ENCODE measurements at regions not wholly inside any gene's neighbourhood (a gene's known extent, or its start where the extent isn't known, plus 50 kb on each side); places are given as distances from the start of the nearest gene placed in this dataset.

- no peak overlapping the region for H3K4me3 ChIP-seq (ENCODE audit: low read length)
- H3K27me3 ChIP-seq (replicated peaks; ENCODE audit: insufficient read depth, low read length), result no peaks in the 10 kb centered on the region
- no peak for TF ChIP-seq EZH2 (optimal IDR thresholded peaks at IDR 0.05; ENCODE audit: low read depth, low read length)
- no peak for TF ChIP-seq CTCF (IDR thresholded peaks at IDR 0.05; ENCODE audit: low read length)
- no peak for TF ChIP-seq EZH2phosphoT487 (IDR thresholded peaks at IDR 0.05; ENCODE audit: low read length)
- H3K9me2 ChIP-seq (replicated peaks; ENCODE audit: insufficient read depth, low read length), result no peaks in the 10 kb centered on the region
- no peak overlapping the region for H2AFZ ChIP-seq (ENCODE audit: low read length)
- peaks cover 6% of the 10 kb centered on the region for H3K4me1 ChIP-seq (ENCODE audit: low read length)
- no peaks in the 10 kb centered on the region for H3K9me3 ChIP-seq (replicated peaks; ENCODE audit: insufficient read depth, low read length)
- H3K4me2 ChIP-seq (ENCODE audit: low read depth, low read length), result no peak overlapping the region
- H3K79me2 ChIP-seq (ENCODE audit: low read length), result no peaks in the 10 kb centered on the region
- no peaks in the 10 kb centered on the region for H4K20me1 ChIP-seq (ENCODE audit: insufficient read depth, low read length)
- H3K27ac ChIP-seq (ENCODE audit: low read length), result no peak overlapping the region
- H3K9ac ChIP-seq (ENCODE audit: low read length), result no peak overlapping the region
- DNase-seq, result no peak
- H3K36me3 ChIP-seq (replicated peaks; ENCODE audit: insufficient read depth, low read length), result no peaks in the 10 kb centered on the region
- no peaks in the 10 kb centered on the region for H3F3A ChIP-seq (ENCODE audit: insufficient read depth, low read length)
These were observed 131.3 kb downstream of the SUCLG1 start for GRCh38 chr2:84327645-84328249.

- Histone ChIP-seq H3K9me2 (replicated peaks; ENCODE audit: insufficient read depth, low read length) (no peaks in the 10 kb centered on the region), H3F3A (ENCODE audit: insufficient read depth, low read length) (no peaks in the 10 kb centered on the region), H3K9me3 (replicated peaks; ENCODE audit: insufficient read depth, low read length) (no peaks in the 10 kb centered on the region), H3K4me2 (ENCODE audit: low read depth, low read length) (no peak overlapping the region), H3K79me2 (ENCODE audit: low read length) (no peaks in the 10 kb centered on the region), H3K27me3 (replicated peaks; ENCODE audit: insufficient read depth, low read length) (no peaks in the 10 kb centered on the region), H4K20me1 (ENCODE audit: insufficient read depth, low read length) (no peaks in the 10 kb centered on the region), H3K4me3 (ENCODE audit: low read length) (no peak overlapping the region), H3K9ac (ENCODE audit: low read length) (no peak overlapping the region), H2AFZ (ENCODE audit: low read length) (no peak overlapping the region), H3K4me1 (ENCODE audit: low read length) (peaks cover 6% of the 10 kb centered on the region), H3K36me3 (replicated peaks; ENCODE audit: insufficient read depth, low read length) (no peaks in the 10 kb centered on the region), H3K27ac (ENCODE audit: low read length) (no peak overlapping the region)
- DNase-seq, result no peak
- TF ChIP-seq CTCF (IDR thresholded peaks at IDR 0.05; ENCODE audit: low read length), result no peak
- no peak for TF ChIP-seq EZH2phosphoT487 (IDR thresholded peaks at IDR 0.05; ENCODE audit: low read length)
- TF ChIP-seq EZH2 (optimal IDR thresholded peaks at IDR 0.05; ENCODE audit: low read depth, low read length), result no peak
These were observed 132.1 kb downstream of the SUCLG1 start for GRCh38 chr2:84326831-84327432.

GRCh38 chr2:84323890-84324289 lies 135.2 kb downstream of the SUCLG1 start:
- TF ChIP-seq EZH2phosphoT487 (IDR thresholded peaks at IDR 0.05; ENCODE audit: low read length) (no peak), EZH2 (optimal IDR thresholded peaks at IDR 0.05; ENCODE audit: low read depth, low read length) (no peak), CTCF (IDR thresholded peaks at IDR 0.05; ENCODE audit: low read length) (no peak)
- Histone ChIP-seq H3K4me3 (ENCODE audit: low read length) (no peak overlapping the region), H3K36me3 (replicated peaks; ENCODE audit: insufficient read depth, low read length) (no peaks in the 10 kb centered on the region), H3K27me3 (replicated peaks; ENCODE audit: insufficient read depth, low read length) (no peaks in the 10 kb centered on the region), H3K4me1 (ENCODE audit: low read length) (no peaks in the 10 kb centered on the region), H4K20me1 (ENCODE audit: insufficient read depth, low read length) (no peaks in the 10 kb centered on the region), H3K9me3 (replicated peaks; ENCODE audit: insufficient read depth, low read length) (no peaks in the 10 kb centered on the region), H3K9ac (ENCODE audit: low read length) (no peak overlapping the region), H3F3A (ENCODE audit: insufficient read depth, low read length) (no peaks in the 10 kb centered on the region), H3K27ac (ENCODE audit: low read length) (no peak overlapping the region), H3K79me2 (ENCODE audit: low read length) (no peaks in the 10 kb centered on the region), H2AFZ (ENCODE audit: low read length) (no peak overlapping the region), H3K9me2 (replicated peaks; ENCODE audit: insufficient read depth, low read length) (no peaks in the 10 kb centered on the region), H3K4me2 (ENCODE audit: low read depth, low read length) (no peak overlapping the region)
- DNase-seq, result no peak
